ENCODE measurements at regions not wholly inside any gene's neighbourhood (a gene's known extent, or its start where the extent isn't known, plus 50 kb on each side); places are given as distances from the start of the nearest gene placed in this dataset.

DNA sequence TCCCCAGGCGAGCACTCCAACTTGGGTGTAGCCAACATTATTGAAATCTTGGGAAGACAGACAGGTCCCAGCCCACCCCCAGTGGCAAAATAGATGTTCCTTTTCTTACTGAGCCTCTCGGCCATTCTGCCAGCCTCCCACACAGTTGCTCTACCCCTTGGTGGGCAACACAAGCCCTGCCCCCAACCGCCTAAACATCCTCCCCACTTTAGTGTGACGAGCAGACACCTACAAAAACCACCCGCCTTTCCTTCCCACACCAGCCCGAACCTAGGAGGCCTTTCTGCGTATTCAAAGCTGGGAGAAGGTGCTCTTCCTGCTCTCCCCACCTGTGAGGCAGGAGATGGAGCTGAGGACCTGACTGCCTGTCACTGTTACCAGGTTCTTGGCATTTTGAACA, 58.6 kb upstream of the CAB39 start:
- Mint-ChIP-seq H3K36me3 (ENCODE audit: low read depth) (peaks cover 11% of the 10 kb centered on the region), H3K9me3 (peaks cover 4% of the 10 kb centered on the region), H3K4me3 (peak overlapping the region; percentile 53), H3K27ac (no peak overlapping the region), H3K4me1 (peaks cover 55% of the 10 kb centered on the region), H3K27me3 (no peaks in the 10 kb centered on the region)
- no peak for DNase-seq
- intact Hi-C loops (cut with micrococcal nuclease) = no loop called here

DNA sequence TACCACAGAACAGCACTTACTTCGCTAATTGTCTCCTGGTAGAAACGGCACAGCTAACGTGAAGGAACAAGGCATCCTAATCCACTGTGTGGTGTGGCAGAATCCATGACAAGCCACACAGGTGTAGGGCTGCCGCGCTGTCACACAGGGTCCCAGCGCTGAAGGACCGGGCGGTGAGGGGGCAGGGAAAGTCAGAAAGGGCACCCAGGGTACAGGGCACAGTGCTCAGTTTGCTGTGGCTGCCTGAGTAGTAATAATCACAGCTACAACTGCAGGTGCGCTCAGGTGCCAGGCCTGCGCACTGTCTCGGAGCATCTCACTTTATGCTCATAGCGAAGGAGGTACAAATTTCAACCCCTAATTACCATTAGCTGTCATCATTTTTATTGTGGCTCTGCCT, 55.2 kb upstream of the CAB39 start:
- no peaks in the 10 kb centered on the region for H3K27me3 Mint-ChIP-seq
- peaks cover 72% of the 10 kb centered on the region for H3K4me1 Mint-ChIP-seq
- H3K9me3 Mint-ChIP-seq = no peaks in the 10 kb centered on the region
- intact Hi-C loops (cut with micrococcal nuclease) = loop anchor here (5.0 kb wide), 1 partner anchor 390 kb away; no protein-coding TSS in a partner anchor
- peaks cover 9% of the 10 kb centered on the region for H3K36me3 Mint-ChIP-seq (ENCODE audit: low read depth)
- peak overlapping the region; percentile 88 for H3K4me3 Mint-ChIP-seq
- peak overlapping the region; percentile 98 for H3K27ac Mint-ChIP-seq
- no peak for DNase-seq

DNA sequence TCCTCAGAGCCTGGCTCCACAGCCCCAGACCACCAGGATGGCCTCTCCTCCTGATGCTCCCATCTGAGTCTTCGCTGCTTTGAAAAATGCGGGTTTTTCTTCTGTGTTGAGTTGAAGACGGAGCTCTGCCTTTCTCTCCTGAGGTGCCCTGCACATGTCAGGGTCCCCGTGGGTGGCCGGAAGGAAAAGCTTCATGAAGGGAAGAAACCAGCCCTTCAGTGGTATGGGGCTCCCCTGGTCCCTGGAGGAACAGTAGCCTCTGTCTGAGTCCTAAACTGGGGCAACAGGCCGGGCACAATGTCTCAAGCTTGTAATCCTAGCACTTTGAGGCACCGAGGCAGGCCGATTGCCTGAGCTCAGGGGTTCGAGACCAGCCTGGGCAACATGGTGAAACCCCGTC, 54.7 kb upstream of the CAB39 start:
- intact Hi-C loops (cut with micrococcal nuclease) = loop anchor here (2.0 to 5.0 kb wide), 4 partner anchors 75 to 423 kb away; no protein-coding TSS in a partner anchor
- peak; percentile 66 for DNase-seq
- Mint-ChIP-seq H3K36me3 (ENCODE audit: low read depth) (peaks cover 9% of the 10 kb centered on the region), H3K4me1 (peaks cover 73% of the 10 kb centered on the region), H3K4me3 (peak overlapping the region; percentile 88), H3K27me3 (no peaks in the 10 kb centered on the region), H3K27ac (peak overlapping the region; percentile 98), H3K9me3 (no peaks in the 10 kb centered on the region)

DNA sequence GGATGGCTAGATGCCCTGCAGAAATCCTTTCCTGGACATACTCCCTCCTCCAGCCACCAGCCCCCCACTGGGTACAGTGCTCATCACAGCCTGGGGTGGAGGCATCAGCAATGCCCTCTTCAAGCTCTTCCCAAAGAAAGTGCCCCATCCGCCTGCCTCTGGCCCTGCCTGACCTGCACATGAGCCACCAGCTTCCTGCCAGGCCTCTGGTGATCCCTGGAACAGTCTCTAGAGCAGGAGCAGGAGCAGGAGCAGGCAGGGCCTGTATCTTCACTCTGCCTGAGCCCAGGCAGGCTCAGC, 54.1 kb upstream of the CAB39 start:
- Mint-ChIP-seq H3K27ac (peak overlapping the region; percentile 98), H3K4me1 (peaks cover 79% of the 10 kb centered on the region), H3K27me3 (no peaks in the 10 kb centered on the region), H3K36me3 (ENCODE audit: low read depth) (peaks cover 11% of the 10 kb centered on the region), H3K4me3 (peak overlapping the region; percentile 88), H3K9me3 (no peaks in the 10 kb centered on the region)
- intact Hi-C loops (cut with micrococcal nuclease) = loop anchor here (2.0 to 5.0 kb wide), 4 partner anchors 76 to 424 kb away; no protein-coding TSS in a partner anchor
- no peak for DNase-seq

DNA sequence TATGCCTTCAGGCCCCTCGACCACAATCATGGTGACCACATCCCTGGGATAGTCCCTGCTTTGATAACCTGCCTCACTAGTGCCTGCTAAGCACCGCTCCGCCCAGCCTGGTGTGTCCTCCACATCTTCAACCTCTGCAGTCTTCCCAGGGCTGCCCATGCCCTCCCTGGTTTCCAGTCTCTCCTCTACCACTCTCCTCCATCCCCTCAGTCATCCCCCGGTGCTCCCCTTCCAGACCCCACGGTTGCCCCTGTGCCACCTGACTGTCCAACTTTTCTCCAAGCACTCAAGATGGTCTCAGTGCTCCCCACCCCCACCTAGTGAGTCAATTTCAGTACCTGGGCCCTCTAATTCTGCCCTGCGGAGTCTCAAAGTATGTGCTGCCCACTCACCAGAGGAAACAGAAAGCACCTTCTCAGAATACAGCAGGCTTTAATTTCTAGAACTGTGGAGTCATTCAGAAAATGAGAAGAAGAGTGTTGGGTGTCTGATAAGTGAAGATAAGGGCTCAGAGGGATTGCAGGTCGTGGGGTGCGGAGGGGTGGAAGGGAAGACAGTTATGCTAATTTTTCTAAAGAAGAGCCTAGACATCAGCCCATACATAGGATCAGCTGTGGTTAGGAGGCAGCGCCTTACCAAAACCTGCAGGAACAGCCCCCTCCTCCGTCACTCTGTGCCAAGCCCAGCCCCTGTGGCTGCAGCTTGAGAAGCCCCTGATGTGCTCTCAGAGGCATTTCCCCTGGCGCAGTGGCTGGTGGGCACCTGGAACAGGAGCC, 53.6 kb upstream of the CAB39 start:
- Mint-ChIP-seq H3K9me3 (no peaks in the 10 kb centered on the region), H3K27me3 (no peaks in the 10 kb centered on the region), H3K4me1 (peaks cover 82% of the 10 kb centered on the region), H3K4me3 (peak overlapping the region; percentile 88), H3K36me3 (ENCODE audit: low read depth) (peaks cover 10% of the 10 kb centered on the region), H3K27ac (peak overlapping the region; percentile 98)
- intact Hi-C loops (cut with micrococcal nuclease) = loop anchor here (1.0 to 5.0 kb wide), 11 partner anchors 9 to 424 kb away; partner anchors contain the start of gene CAB39
- DNase-seq = peak; percentile 91

DNA sequence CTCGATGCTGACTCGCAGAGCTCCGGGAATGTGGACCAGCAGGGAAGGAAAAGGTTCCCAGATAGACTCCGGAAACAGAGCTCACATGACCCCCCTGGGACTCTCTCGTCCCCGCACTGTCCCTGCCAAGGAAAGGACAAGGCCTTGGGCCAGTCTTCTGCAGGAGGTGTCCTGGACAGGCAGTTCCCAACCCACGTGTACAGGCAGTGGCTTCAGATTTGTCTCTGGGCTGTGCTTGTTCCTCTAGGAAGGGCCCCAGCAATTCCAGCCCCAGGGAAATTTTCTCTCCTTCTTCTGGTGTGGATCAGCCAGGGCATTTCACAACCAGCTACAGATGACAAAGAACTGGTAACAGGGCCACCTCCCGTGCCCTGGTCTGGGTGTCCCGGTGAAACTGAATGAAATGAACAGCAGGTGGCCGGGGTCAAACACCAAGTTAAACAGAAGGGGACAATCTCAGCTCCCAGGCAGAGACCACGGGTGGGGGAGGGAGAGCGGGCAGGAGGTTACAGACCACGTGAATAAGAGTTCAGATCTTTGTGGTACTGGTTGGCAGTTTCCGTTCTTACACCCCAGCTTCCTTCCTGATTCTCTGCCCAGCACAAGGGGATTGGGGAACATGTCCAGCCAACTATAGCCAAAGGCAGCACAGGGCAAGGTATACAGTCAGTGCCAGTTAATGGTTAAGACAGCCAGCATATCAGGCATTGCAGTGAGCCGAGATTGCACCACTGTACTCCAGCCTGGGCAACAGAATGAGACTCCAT, 52.2 kb upstream of the CAB39 start:
- Mint-ChIP-seq H3K27me3 (no peaks in the 10 kb centered on the region), H3K27ac (peak overlapping the region; percentile 98), H3K4me3 (peak overlapping the region; percentile 88), H3K4me1 (peaks cover 89% of the 10 kb centered on the region), H3K9me3 (no peaks in the 10 kb centered on the region), H3K36me3 (ENCODE audit: low read depth) (peaks cover 6% of the 10 kb centered on the region)
- intact Hi-C loops (cut with micrococcal nuclease) = loop anchor here (5.0 kb wide), 1 partner anchor 333 kb away; the partner anchor contains the start of gene SP140L
- peak; percentile 85 for DNase-seq

DNA sequence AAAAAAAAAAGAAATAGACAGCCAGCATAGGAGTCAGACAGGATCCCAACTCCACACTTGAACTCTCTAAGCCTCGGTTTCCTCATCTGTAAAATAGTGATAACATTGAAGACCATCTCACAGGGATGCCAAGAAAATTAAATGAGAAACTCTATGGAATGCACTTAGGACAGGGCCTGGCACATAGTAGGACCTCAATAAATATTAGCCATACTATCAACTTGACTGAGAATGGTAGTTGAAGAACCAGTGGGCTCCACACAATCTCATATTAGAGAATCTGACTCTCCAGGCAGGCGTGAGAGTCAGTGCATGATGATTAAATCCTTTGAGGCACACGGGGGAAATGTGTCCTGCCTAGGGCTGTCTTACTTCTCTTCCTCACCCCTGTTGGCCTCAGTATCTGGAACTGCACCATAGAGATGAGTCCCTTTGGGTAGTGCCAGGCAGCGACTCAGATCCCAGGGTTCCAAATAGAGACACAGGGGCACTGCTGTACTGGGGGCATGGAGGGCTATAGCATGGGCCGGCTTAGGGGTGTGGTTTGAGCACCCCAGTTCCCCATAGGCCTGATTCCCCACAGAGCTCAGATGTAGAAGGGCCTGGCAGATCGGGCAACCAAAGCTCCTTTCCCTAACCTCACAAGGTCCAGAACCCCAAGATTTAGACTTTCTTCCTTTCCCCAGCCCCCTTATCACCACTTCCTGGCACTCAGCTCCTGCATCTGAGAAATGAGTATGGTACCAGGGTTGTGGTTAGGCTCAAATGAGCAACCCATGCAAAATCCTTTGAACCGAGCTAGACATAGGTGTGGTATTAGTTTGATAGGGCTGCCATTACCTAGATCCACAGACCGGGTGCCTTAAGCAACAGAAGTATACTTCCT, 51.3 kb upstream of the CAB39 start:
- peak; percentile 89 for DNase-seq
- Mint-ChIP-seq H3K27me3 (no peaks in the 10 kb centered on the region), H3K36me3 (ENCODE audit: low read depth) (peaks cover 4% of the 10 kb centered on the region), H3K9me3 (no peaks in the 10 kb centered on the region), H3K4me3 (peak overlapping the region; percentile 88), H3K27ac (peak overlapping the region; percentile 98), H3K4me1 (peaks cover 84% of the 10 kb centered on the region)
- intact Hi-C loops (cut with micrococcal nuclease) = loop anchor here (5.0 kb wide), 1 partner anchor 334 kb away; the partner anchor contains the start of gene SP140L
